ENCODE measurements at regions not wholly inside any gene's neighbourhood (a gene's known extent, or its start where the extent isn't known, plus 50 kb on each side); places are given as distances from the start of the nearest gene placed in this dataset.
"Not testable (repeated sequence)": the region's sequence is repeated elsewhere in the genome, so short reads cannot be mapped to it uniquely, and the experiment has no call there.

GRCh38 chr2:149814901-149815300, 227.3 kb upstream of the MMADHC start:
- DNase-seq (ENCODE audit: low read depth), result no peak

GRCh38 chr2:149814049-149814448, 226.5 kb upstream of the MMADHC start:
- DNase-seq (ENCODE audit: low read depth), result no peak

GRCh38 chr2:149808556-149808955, 221.0 kb upstream of the MMADHC start:
- no peak for DNase-seq (ENCODE audit: low read depth)

GRCh38 chr2:149806651-149807050, 219.1 kb upstream of the MMADHC start:
- DNase-seq (ENCODE audit: low read depth), result no peak

- no peak for DNase-seq (ENCODE audit: low read depth)
Measured at GRCh38 chr2:149800624-149801542, 213.3 kb upstream of the MMADHC start.

- peak; percentile 36 for DNase-seq (ENCODE audit: low read depth)
Measured at GRCh38 chr2:149799013-149799705, 211.6 kb upstream of the MMADHC start.

GRCh38 chr2:149797030-149797429, 209.5 kb upstream of the MMADHC start:
- no peak for DNase-seq (ENCODE audit: low read depth)

- DNase-seq (ENCODE audit: low read depth), result no peak
Measured at GRCh38 chr2:149789549-149789948, 202.0 kb upstream of the MMADHC start.

GRCh38 chr2:149787206-149787605, 199.6 kb upstream of the MMADHC start:
- no peak for DNase-seq (ENCODE audit: low read depth)

GRCh38 chr2:149783284-149783683, 195.7 kb upstream of the MMADHC start:
- no peak for DNase-seq (ENCODE audit: low read depth)

GRCh38 chr2:149782572-149782971, 195.0 kb upstream of the MMADHC start:
- no peak for DNase-seq (ENCODE audit: low read depth)

- no peak for DNase-seq (ENCODE audit: low read depth)
Measured at GRCh38 chr2:149781263-149781808, 193.8 kb upstream of the MMADHC start.

GRCh38 chr2:149773006-149773405, 185.4 kb upstream of the MMADHC start:
- no peak for DNase-seq (ENCODE audit: low read depth)

GRCh38 chr2:149768320-149768799, 180.8 kb upstream of the MMADHC start:
- peak; percentile 32 for DNase-seq (ENCODE audit: low read depth)

- peak; percentile 54 for DNase-seq (ENCODE audit: low read depth)
Measured at GRCh38 chr2:149767516-149767974, 180.0 kb upstream of the MMADHC start.

- no peak for DNase-seq (ENCODE audit: low read depth)
Measured at GRCh38 chr2:149766339-149766738, 178.8 kb upstream of the MMADHC start.

GRCh38 chr2:149765636-149766035, 178.1 kb upstream of the MMADHC start:
- DNase-seq (ENCODE audit: low read depth), result no peak

GRCh38 chr2:149765003-149765402, 177.4 kb upstream of the MMADHC start:
- DNase-seq (ENCODE audit: low read depth), result no peak

- no peak for DNase-seq (ENCODE audit: low read depth)
Measured at GRCh38 chr2:149763358-149763757, 175.8 kb upstream of the MMADHC start.

GRCh38 chr2:149761611-149762010, 174.0 kb upstream of the MMADHC start:
- no peak for DNase-seq (ENCODE audit: low read depth)

GRCh38 chr2:149759382-149759781, 171.8 kb upstream of the MMADHC start:
- not testable (repeated sequence) for DNase-seq (ENCODE audit: low read depth)

GRCh38 chr2:149754722-149755121, 167.1 kb upstream of the MMADHC start:
- DNase-seq (ENCODE audit: low read depth), result not testable (repeated sequence)
